HCT116 (cell line): ENCODE measurements at regions not wholly inside any gene's neighbourhood (a gene's known extent, or its start where the extent isn't known, plus 50 kb on each side); places are given as distances from the start of the nearest gene placed in this dataset.

Source experiments
- EGR1 ChIP-seq: IDR thresholded peaks from 2 replicates; pipeline ENCODE4 v1.6.1; 2012; ENCODE audit warnings: low read depth
- REST ChIP-seq: IDR thresholded peaks from 2 replicates; pipeline ENCODE4 v1.6.1; 2012; ENCODE audit warnings: low read depth
- TF ChIP-seq, protein P1 (sequence below), 3 experiments: fragments of 200-600 bp in 1 of 3; sonication (generic) in 1 of 3; IDR thresholded peaks in 2 of 3; conservative IDR thresholded peaks in 1 of 3; 2 replicates each; pipeline ENCODE4 v1.5.1; 2012 to 2017; ENCODE audit warnings: low read depth in 2 of 3, low read length in 2 of 3, antibody characterized with exemption in 1 of 3, borderline replicate concordance in 1 of 3, control low read depth in 1 of 3, mild to moderate bottlenecking in 1 of 3, mixed read lengths in 1 of 3, mixed run types in 1 of 3, moderate library complexity in 1 of 3; ENCODE audit not compliant: insufficient read depth in 1 of 3

DNA sequence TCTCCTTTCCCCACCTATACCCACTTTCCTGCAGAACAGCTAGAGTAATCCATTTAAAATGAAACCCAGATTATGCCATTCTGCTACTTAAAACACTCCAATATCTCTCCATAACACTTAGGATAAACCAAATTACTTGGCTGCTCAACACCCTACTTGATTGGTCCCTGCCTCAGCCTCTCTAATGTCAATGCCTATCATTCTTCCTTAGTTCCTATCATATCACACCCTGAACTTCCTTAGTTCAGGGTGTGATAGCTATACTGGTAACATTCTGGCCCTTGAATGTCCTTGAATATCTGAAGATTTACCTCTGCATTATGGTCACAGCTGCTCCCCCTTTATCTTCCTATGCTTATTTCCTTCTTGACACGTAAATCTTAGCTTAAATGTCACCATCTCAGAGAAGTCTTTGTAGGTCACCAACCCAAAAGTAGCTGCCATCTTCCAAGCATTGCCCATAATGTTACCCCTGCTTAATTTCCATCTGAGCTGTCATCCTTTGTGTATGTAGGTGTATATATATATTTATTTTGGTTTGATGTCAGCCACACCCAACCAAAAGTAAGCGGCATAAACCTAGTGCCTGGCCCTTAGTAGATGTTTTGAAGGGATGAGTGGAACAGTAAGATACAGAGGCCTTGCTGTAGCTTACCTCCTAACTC, 379.8 kb downstream of the PTPRC start:
- TF ChIP-seq EGR1 (no peak), REST (no peak)
- TF ChIP-seq, protein P1, sequence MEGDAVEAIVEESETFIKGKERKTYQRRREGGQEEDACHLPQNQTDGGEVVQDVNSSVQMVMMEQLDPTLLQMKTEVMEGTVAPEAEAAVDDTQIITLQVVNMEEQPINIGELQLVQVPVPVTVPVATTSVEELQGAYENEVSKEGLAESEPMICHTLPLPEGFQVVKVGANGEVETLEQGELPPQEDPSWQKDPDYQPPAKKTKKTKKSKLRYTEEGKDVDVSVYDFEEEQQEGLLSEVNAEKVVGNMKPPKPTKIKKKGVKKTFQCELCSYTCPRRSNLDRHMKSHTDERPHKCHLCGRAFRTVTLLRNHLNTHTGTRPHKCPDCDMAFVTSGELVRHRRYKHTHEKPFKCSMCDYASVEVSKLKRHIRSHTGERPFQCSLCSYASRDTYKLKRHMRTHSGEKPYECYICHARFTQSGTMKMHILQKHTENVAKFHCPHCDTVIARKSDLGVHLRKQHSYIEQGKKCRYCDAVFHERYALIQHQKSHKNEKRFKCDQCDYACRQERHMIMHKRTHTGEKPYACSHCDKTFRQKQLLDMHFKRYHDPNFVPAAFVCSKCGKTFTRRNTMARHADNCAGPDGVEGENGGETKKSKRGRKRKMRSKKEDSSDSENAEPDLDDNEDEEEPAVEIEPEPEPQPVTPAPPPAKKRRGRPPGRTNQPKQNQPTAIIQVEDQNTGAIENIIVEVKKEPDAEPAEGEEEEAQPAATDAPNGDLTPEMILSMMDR (IDR thresholded peaks at IDR 0.05 in 2 of 3, conservative IDR thresholded peaks at IDR 0.05 in 1 of 3; ENCODE audit: borderline replicate concordance in 1 of 3, insufficient read depth in 1 of 3, low read depth in 2 of 3, low read length in 2 of 3) = no peak
